HEK293T (cell line): ENCODE measurements at regions not wholly inside any gene's neighbourhood (a gene's known extent, or its start where the extent isn't known, plus 50 kb on each side); places are given as distances from the start of the nearest gene placed in this dataset.

Source experiments
- BHLHE40 ChIP-seq: fragments of 450-650 bp; IDR thresholded peaks from 2 replicates; pipeline ENCODE4 v1.6.1; 2016; ENCODE audit warnings: mild to moderate bottlenecking, moderate library complexity, borderline replicate concordance
- CTBP1 ChIP-seq: fragments of 450-650 bp; IDR thresholded peaks from 2 replicates; pipeline ENCODE4 v1.6.1; 2016; ENCODE audit warnings: borderline replicate concordance
- FOXA1 ChIP-seq: fragments of 450-650 bp; IDR thresholded peaks from 2 replicates; pipeline ENCODE4 v1.6.1; 2016; ENCODE audit warnings: mild to moderate bottlenecking
- FOXK2 ChIP-seq: fragments of 450-650 bp; IDR thresholded peaks from 2 replicates; pipeline ENCODE4 v1.6.1; 2016; ENCODE audit warnings: mild to moderate bottlenecking
- FOXM1 ChIP-seq: fragments of 450-650 bp; IDR thresholded peaks from 2 replicates; pipeline ENCODE4 v1.6.1; 2017; ENCODE audit warnings: mild to moderate bottlenecking, borderline replicate concordance
- SP1 ChIP-seq: fragments of 450-650 bp; IDR thresholded peaks from 2 replicates; pipeline ENCODE4 v1.6.1; 2017
- SUZ12 ChIP-seq: fragments of 450-650 bp; IDR thresholded peaks from 2 replicates; pipeline ENCODE4 v1.6.1; 2016; ENCODE audit warnings: mild to moderate bottlenecking
- TARDBP ChIP-seq: fragments of 450-650 bp; IDR thresholded peaks from 2 replicates; pipeline ENCODE4 v1.6.1; 2016
- ZNF384 ChIP-seq: fragments of 450-650 bp; IDR thresholded peaks from 2 replicates; pipeline ENCODE4 v1.6.1; 2016
- TF ChIP-seq, protein P1 (sequence below): fragments of 450-650 bp; IDR thresholded peaks from 2 replicates; pipeline ENCODE4 v1.6.1; 2016

DNA sequence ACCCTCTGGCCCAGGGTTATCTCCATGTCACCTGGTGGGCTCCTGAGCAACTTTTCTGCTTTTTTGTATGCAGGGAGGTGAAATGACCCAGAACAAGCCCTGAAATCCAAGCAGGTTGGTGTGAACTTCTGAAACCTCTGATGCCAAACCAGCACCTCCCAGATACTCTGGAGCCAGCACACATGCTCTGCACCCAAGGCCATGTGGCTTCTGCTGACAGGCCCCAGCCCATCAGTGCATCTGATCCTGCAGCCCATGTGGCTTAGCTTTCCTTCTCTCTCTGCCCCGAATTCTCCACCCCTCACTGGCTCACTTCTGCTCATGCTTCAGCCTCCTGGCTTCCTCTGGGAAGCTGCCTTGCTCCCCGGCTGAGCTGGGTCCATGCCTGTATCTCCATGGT, 59.3 kb upstream of the RPS6KA2 start:
- TF ChIP-seq FOXM1 (no peak), TARDBP (no peak), ZNF384 (no peak), SP1 (no peak), SUZ12 (no peak), CTBP1 (no peak), BHLHE40 (no peak), FOXK2 (no peak), FOXA1 (no peak)
- TF ChIP-seq, protein P1, sequence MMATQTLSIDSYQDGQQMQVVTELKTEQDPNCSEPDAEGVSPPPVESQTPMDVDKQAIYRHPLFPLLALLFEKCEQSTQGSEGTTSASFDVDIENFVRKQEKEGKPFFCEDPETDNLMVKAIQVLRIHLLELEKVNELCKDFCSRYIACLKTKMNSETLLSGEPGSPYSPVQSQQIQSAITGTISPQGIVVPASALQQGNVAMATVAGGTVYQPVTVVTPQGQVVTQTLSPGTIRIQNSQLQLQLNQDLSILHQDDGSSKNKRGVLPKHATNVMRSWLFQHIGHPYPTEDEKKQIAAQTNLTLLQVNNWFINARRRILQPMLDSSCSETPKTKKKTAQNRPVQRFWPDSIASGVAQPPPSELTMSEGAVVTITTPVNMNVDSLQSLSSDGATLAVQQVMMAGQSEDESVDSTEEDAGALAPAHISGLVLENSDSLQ = no peak
